Fibroblast of lung (primary cell): ENCODE measurements at regions not wholly inside any gene's neighbourhood (a gene's known extent, or its start where the extent isn't known, plus 50 kb on each side); places are given as distances from the start of the nearest gene placed in this dataset.

Experiments
- DNase-seq, 2 donors: peaks; one replicate each; pipeline versions ENCODE4 v3.0.0 to v3.0.0-alpha.2; 2010; ENCODE audit warnings: low read depth in 2 of 2
- H2AFZ ChIP-seq: 2 replicates; pipeline ENCODE4 v1.5.1; 2012; ENCODE audit warnings: low read length, control low read depth, inconsistent platforms
- H3K27ac ChIP-seq: 2 replicates; pipeline ENCODE4 v1.5.1; 2011; ENCODE audit warnings: low read length, control low read depth; ENCODE audit not compliant: insufficient read depth
- H3K27me3 ChIP-seq: 2 replicates; pipeline ENCODE4 v1.5.1; 2011; ENCODE audit warnings: mild to moderate bottlenecking, low read length; ENCODE audit not compliant: control insufficient read depth, insufficient read depth
- H3K36me3 ChIP-seq: 2 replicates; pipeline ENCODE4 v1.5.1; 2011; ENCODE audit warnings: low read length; ENCODE audit not compliant: control insufficient read depth, insufficient read depth
- H3K4me1 ChIP-seq: 2 replicates; pipeline ENCODE4 v1.5.1; 2011; ENCODE audit warnings: low read length; ENCODE audit not compliant: control insufficient read depth, insufficient read depth; ENCODE audit errors: extremely low read depth
- H3K4me2 ChIP-seq: 2 replicates; pipeline ENCODE4 v1.5.1; 2011; ENCODE audit warnings: low read length, control low read depth; ENCODE audit not compliant: insufficient read depth; ENCODE audit errors: extremely low read depth
- H3K4me3 ChIP-seq, 4 experiments: fragments of 200-600 bp in 1 of 4; sonication (generic) in 1 of 4; replicated peaks in 1 of 4; 2 replicates each; pipeline ENCODE4 v1.5.1; 2011 to 2016; ENCODE audit warnings: low read length in 4 of 4, low read depth in 3 of 4, mild to moderate bottlenecking in 3 of 4, control low read depth in 2 of 4, inconsistent platforms in 1 of 4, mixed read lengths in 1 of 4; ENCODE audit not compliant: insufficient read depth in 1 of 4; ENCODE audit errors: control extremely low read depth in 1 of 4
- H3K79me2 ChIP-seq: 2 replicates; pipeline ENCODE4 v1.5.1; 2012; ENCODE audit warnings: mild to moderate bottlenecking, low read length, inconsistent platforms; ENCODE audit not compliant: control insufficient read depth, insufficient read depth
- H3K9ac ChIP-seq: 2 replicates; pipeline ENCODE4 v1.5.1; 2011; ENCODE audit warnings: mild to moderate bottlenecking, low read length, control low read depth; ENCODE audit not compliant: insufficient read depth
- H3K9me3 ChIP-seq: 2 replicates; pipeline ENCODE4 v1.5.1; 2012; ENCODE audit warnings: low read depth, low read length; ENCODE audit not compliant: control insufficient read depth, insufficient read depth
- H4K20me1 ChIP-seq: 2 replicates; pipeline ENCODE4 v1.5.1; 2011; ENCODE audit warnings: low read length; ENCODE audit not compliant: control insufficient read depth, insufficient read depth; ENCODE audit errors: extremely low read depth
- CTCF ChIP-seq, 2 donors: IDR thresholded peaks in 1 of 2; conservative IDR thresholded peaks in 1 of 2; 1 replicate in 1 of 2; 2 replicates in 1 of 2; pipeline ENCODE4 v1.5.1; 2011 to 2012; ENCODE audit warnings: low read length in 2 of 2, control low read depth in 1 of 2, inconsistent platforms in 1 of 2, low read depth in 1 of 2, mild to moderate bottlenecking in 1 of 2
- EZH2 ChIP-seq: IDR thresholded peaks from 2 replicates; pipeline ENCODE4 v1.5.1; 2012; ENCODE audit warnings: low read length, control low read depth, mild to moderate bottlenecking; ENCODE audit errors: missing control alignments

DNA sequence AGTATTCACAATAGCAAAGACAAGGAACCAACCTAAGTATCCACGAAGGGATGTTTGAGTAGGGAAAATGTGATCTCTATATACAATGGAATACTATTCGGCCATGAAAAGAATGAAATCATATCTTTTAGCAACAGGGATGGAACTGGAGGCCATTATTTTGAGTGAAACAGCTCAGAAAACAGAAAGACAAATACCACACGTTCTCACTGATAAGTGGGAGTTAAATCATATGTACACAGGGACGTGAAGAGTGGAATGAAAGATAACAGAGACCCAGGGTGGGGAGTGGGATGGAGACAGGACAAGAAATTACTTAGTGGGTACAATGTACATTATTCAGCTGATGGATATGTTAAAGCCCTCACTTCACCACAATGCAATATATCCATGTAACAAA is 1012.7 kb downstream of the TBC1D22A start:
- H3K9ac ChIP-seq, result no peak overlapping the region
- no peaks in the 10 kb centered on the region for H3K79me2 ChIP-seq
- H3K27ac ChIP-seq, result no peak overlapping the region
- no peaks in the 10 kb centered on the region for H3K9me3 ChIP-seq
- no peak overlapping the region for H3K4me2 ChIP-seq
- H2AFZ ChIP-seq, result no peak overlapping the region
- H3K27me3 ChIP-seq, result no peaks in the 10 kb centered on the region
- TF ChIP-seq CTCF (conservative IDR thresholded peaks at IDR 0.05 in 1 of 2, IDR thresholded peaks at IDR 0.05 in 1 of 2; ENCODE audit: low read depth in 1 of 2, low read length in 2 of 2) (no peak), EZH2 (no peak)
- no peak for DNase-seq
- no peaks in the 10 kb centered on the region for H3K4me1 ChIP-seq
- H3K36me3 ChIP-seq, result no peaks in the 10 kb centered on the region
- no peak overlapping the region for H3K4me3 ChIP-seq
- H4K20me1 ChIP-seq, result no peaks in the 10 kb centered on the region

DNA sequence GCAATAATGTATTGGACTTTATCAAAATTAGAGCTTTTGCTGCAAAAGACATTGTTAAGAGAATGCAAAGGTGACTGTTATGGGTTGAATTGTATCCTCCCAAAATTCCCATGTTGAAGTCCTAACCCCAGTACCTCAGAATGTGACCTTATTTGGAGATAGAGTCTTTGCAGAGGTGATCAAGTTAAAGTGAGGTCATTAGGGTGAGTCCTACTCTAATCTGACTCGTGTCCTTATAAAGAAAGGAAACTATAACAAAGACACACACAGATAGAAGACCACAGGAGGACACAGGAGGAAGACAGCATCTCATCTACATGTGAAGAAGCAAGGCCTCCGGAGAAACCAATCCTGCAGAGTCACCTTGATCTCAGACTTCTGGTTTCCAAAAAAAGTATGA is 1011.2 kb downstream of the TBC1D22A start:
- Histone ChIP-seq H4K20me1 (no peaks in the 10 kb centered on the region), H3K4me2 (no peak overlapping the region), H3K4me1 (no peaks in the 10 kb centered on the region), H3K27ac (no peak overlapping the region), H3K4me3 (no peak overlapping the region), H3K79me2 (no peaks in the 10 kb centered on the region), H3K36me3 (no peaks in the 10 kb centered on the region), H3K27me3 (no peaks in the 10 kb centered on the region), H3K9me3 (no peaks in the 10 kb centered on the region), H2AFZ (no peak overlapping the region), H3K9ac (no peak overlapping the region)
- TF ChIP-seq EZH2 (no peak), CTCF (conservative IDR thresholded peaks at IDR 0.05 in 1 of 2, IDR thresholded peaks at IDR 0.05 in 1 of 2; ENCODE audit: low read depth in 1 of 2, low read length in 2 of 2) (no peak)
- no peak for DNase-seq

DNA sequence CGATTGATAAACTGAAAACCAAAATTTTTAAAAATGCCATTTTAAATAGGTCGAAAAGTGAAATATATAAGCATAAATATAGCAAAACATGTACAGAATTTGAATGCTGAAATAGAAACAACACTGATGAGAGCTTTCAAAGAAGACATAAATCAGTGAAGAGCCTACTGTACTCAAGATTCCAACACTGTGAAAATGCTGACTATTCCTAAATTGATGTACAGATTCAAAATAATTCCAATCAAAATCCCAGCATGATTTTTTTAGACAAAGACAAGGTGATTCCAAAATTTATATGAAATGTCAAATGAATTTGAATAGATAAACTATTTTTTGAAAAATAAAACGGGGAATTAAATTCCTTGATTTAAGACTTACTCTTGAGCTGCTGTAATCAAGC is 1010.4 kb downstream of the TBC1D22A start:
- H3K27me3 ChIP-seq, result no peaks in the 10 kb centered on the region
- H3K27ac ChIP-seq, result no peak overlapping the region
- H3K79me2 ChIP-seq, result no peaks in the 10 kb centered on the region
- DNase-seq, result no peak
- H3K9ac ChIP-seq, result no peak overlapping the region
- H3K9me3 ChIP-seq, result no peaks in the 10 kb centered on the region
- H3K36me3 ChIP-seq, result no peaks in the 10 kb centered on the region
- H3K4me1 ChIP-seq, result no peaks in the 10 kb centered on the region
- no peaks in the 10 kb centered on the region for H4K20me1 ChIP-seq
- TF ChIP-seq EZH2 (no peak), CTCF (conservative IDR thresholded peaks at IDR 0.05 in 1 of 2, IDR thresholded peaks at IDR 0.05 in 1 of 2; ENCODE audit: low read depth in 1 of 2, low read length in 2 of 2) (no peak)
- no peak overlapping the region for H3K4me3 ChIP-seq
- H2AFZ ChIP-seq, result no peak overlapping the region
- H3K4me2 ChIP-seq, result no peak overlapping the region
